A549 (cell line): ENCODE measurements at regions not wholly inside any gene's neighbourhood (a gene's known extent, or its start where the extent isn't known, plus 50 kb on each side); places are given as distances from the start of the nearest gene placed in this dataset.

Experiments
- BHLHE40 ChIP-seq: IDR thresholded peaks from 2 replicates; pipeline ENCODE4 v1.6.1; 2012; ENCODE audit warnings: low read depth, low read length, inconsistent platforms
- CBX2 ChIP-seq: fragments of 200-600 bp; sonication (generic); IDR thresholded peaks from 2 replicates; pipeline ENCODE4 v1.6.1; 2016; ENCODE audit warnings: low read depth, mild to moderate bottlenecking, borderline replicate concordance
- CBX8 ChIP-seq: fragments of 200-600 bp; sonication (generic); IDR thresholded peaks from 2 replicates; pipeline ENCODE4 v1.6.1; 2016
- CHD2 ChIP-seq: fragments of 150-350 bp; IDR thresholded peaks from 2 replicates; pipeline ENCODE4 v1.6.1; 2014; ENCODE audit warnings: low read length; ENCODE audit not compliant: partially characterized antibody
- CTCF ChIP-seq: fragments of >200 bp; sonication (Bioruptor Twin); formaldehyde crosslinking; IDR thresholded peaks from 3 replicates; pipeline ENCODE4 v1.5.1; 2016
- EP300 ChIP-seq, 2 experiments: fragments of >200 bp; sonication (Bioruptor Twin); formaldehyde crosslinking; IDR thresholded peaks; 2 replicates in 1 of 2; 3 replicates in 1 of 2; pipeline ENCODE4 v1.6.1; 2016 to 2017
- HMGXB4 ChIP-seq: fragments of 250-450 bp; sonication (Bioruptor Pico); IDR thresholded peaks from 2 replicates; pipeline ENCODE4 v1.5.0; 2021; ENCODE audit warnings: mild to moderate bottlenecking, moderate library complexity, borderline replicate concordance
- POLR2A ChIP-seq: IDR thresholded peaks from 2 replicates; pipeline ENCODE4 v1.6.1; 2012; ENCODE audit warnings: mild to moderate bottlenecking, low read length
- RFX5 ChIP-seq: fragments of 450-650 bp; IDR thresholded peaks from 2 replicates; pipeline ENCODE4 v1.7.1; 2014; ENCODE audit warnings: antibody characterized with exemption, mild to moderate bottlenecking, moderate library complexity

- TF ChIP-seq EP300 (IDR thresholded peaks at IDR 0.05) (no peak), CTCF (no peak), RFX5 (no peak), HMGXB4 (no peak), POLR2A (no peak), CBX8 (no peak), CBX2 (no peak), CHD2 (no peak), BHLHE40 (no peak)
Measured at GRCh38 chr7:431658-432111, 88.0 kb downstream of the PDGFA start.
